ENCODE measurements at regions not wholly inside any gene's neighbourhood (a gene's known extent, or its start where the extent isn't known, plus 50 kb on each side); places are given as distances from the start of the nearest gene placed in this dataset.

GRCh38 chrX:9302381-9302780, 162.5 kb upstream of the TBL1X start:
- DNase-seq (ENCODE audit: low read depth) = no peak
- TF ChIP-seq, protein P1, sequence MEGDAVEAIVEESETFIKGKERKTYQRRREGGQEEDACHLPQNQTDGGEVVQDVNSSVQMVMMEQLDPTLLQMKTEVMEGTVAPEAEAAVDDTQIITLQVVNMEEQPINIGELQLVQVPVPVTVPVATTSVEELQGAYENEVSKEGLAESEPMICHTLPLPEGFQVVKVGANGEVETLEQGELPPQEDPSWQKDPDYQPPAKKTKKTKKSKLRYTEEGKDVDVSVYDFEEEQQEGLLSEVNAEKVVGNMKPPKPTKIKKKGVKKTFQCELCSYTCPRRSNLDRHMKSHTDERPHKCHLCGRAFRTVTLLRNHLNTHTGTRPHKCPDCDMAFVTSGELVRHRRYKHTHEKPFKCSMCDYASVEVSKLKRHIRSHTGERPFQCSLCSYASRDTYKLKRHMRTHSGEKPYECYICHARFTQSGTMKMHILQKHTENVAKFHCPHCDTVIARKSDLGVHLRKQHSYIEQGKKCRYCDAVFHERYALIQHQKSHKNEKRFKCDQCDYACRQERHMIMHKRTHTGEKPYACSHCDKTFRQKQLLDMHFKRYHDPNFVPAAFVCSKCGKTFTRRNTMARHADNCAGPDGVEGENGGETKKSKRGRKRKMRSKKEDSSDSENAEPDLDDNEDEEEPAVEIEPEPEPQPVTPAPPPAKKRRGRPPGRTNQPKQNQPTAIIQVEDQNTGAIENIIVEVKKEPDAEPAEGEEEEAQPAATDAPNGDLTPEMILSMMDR (conservative IDR thresholded peaks at IDR 0.05; ENCODE audit: low read depth, low read length) = no peak
- no peak overlapping the region for H3K4me3 ChIP-seq (ENCODE audit: low read depth, low read length)

DNA sequence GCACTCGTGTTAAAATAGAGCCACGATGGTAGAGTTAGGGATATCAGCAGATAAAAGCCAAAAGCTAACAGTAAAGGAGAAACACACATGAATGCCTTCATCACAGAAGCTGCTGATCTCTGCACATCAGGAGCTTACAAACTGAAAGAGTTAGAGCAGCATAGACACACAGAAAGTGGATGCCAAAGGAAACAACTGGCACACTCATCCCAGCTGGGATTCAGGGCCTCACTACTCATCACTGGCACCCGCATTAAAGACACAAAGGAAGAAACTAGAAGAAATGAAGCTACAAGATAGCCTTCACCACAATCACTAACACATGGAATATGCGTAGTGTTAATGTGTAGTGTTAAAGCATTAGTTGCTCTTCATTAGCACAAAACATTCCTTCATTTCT, 156.4 kb upstream of the TBL1X start:
- TF ChIP-seq, protein P1 (conservative IDR thresholded peaks at IDR 0.05; ENCODE audit: low read depth, low read length) = no peak
- no peak for DNase-seq (ENCODE audit: low read depth)
- no peak overlapping the region for H3K4me3 ChIP-seq (ENCODE audit: low read depth, low read length)

- H3K4me3 ChIP-seq (ENCODE audit: low read depth, low read length) = no peak overlapping the region
- TF ChIP-seq, protein P1 (conservative IDR thresholded peaks at IDR 0.05; ENCODE audit: low read depth, low read length) = no peak
- no peak for DNase-seq (ENCODE audit: low read depth)
These were observed 154.2 kb upstream of the TBL1X start for GRCh38 chrX:9310616-9311015.

- no peak for DNase-seq (ENCODE audit: low read depth)
- no peak overlapping the region for H3K4me3 ChIP-seq (ENCODE audit: low read depth, low read length)
- TF ChIP-seq, protein P1 (conservative IDR thresholded peaks at IDR 0.05; ENCODE audit: low read depth, low read length) = no peak
These were observed 153.3 kb upstream of the TBL1X start for GRCh38 chrX:9311421-9312160.

- TF ChIP-seq, protein P1 (conservative IDR thresholded peaks at IDR 0.05; ENCODE audit: low read depth, low read length) = peak; percentile 67
- no peak overlapping the region for H3K4me3 ChIP-seq (ENCODE audit: low read depth, low read length)
- no peak for DNase-seq (ENCODE audit: low read depth)
These were observed 151.7 kb upstream of the TBL1X start for GRCh38 chrX:9312922-9313867.

- no peak for DNase-seq (ENCODE audit: low read depth)
- no peak overlapping the region for H3K4me3 ChIP-seq (ENCODE audit: low read depth, low read length)
- TF ChIP-seq, protein P1 (conservative IDR thresholded peaks at IDR 0.05; ENCODE audit: low read depth, low read length) = no peak
These were observed 149.8 kb upstream of the TBL1X start for GRCh38 chrX:9315086-9315485.

Data from choroid plexus epithelial cell (primary cell).